Body of pancreas (tissue), 4 donors: ENCODE measurements at regions not wholly inside any gene's neighbourhood (a gene's known extent, or its start where the extent isn't known, plus 50 kb on each side); places are given as distances from the start of the nearest gene placed in this dataset.

Experiments
- CTCF ChIP-seq, 7 experiments: fragments of 450-650 bp in 4 of 7; fragments of 200-600 bp in 3 of 7; sonication (generic) in 3 of 7; IDR thresholded peaks; one replicate each; pipeline ENCODE4 v1.5.1; 2016 to 2019; ENCODE audit warnings: antibody characterized with exemption in 7 of 7
- POLR2A ChIP-seq, 3 donors: fragments of 450-650 bp; IDR thresholded peaks; one replicate each; pipeline ENCODE4 v1.6.1; 2016; ENCODE audit warnings: antibody characterized with exemption in 3 of 3, mild to moderate bottlenecking in 2 of 3

- TF ChIP-seq CTCF (IDR thresholded peaks at IDR 0.05) (no peak), POLR2A (IDR thresholded peaks at IDR 0.05) (no peak)
Measured at GRCh38 chr18:45417392-45417791, 197.9 kb upstream of the SLC14A2 start.
